B cell (primary cell): ENCODE measurements at regions not wholly inside any gene's neighbourhood (a gene's known extent, or its start where the extent isn't known, plus 50 kb on each side); places are given as distances from the start of the nearest gene placed in this dataset.

Source experiments
- ATAC-seq: fragments of 200-7000 bp; cut with Tn5 transposase; one replicate; pipeline ENCODE4 v1.10.0; 2021; ENCODE audit warnings: low read depth, mild to moderate bottlenecking, moderate number of reproducible peaks, moderate library complexity
- CTCF ChIA-PET: fragments of 350-600 bp; sonication (Branson Sonifier 250); formaldehyde crosslinking; loops from one replicate; lab custom pipeline; 2021; ENCODE audit warnings: antibody characterized with exemption, inconsistent platforms; lab: Charles Lee
- POLR2A ChIA-PET: fragments of 350-600 bp; sonication (Branson Sonifier 250); formaldehyde crosslinking; loops from one replicate; lab custom pipeline; 2021; ENCODE audit warnings: antibody characterized with exemption; lab: Charles Lee
- DNase-seq: peaks from one replicate; pipeline ENCODE4 v3.0.0; 2013
- H2AFZ ChIP-seq: 2 replicates; pipeline ENCODE4 v1.6.1; 2012; ENCODE audit warnings: mild to moderate bottlenecking, low read depth, low read length; ENCODE audit not compliant: insufficient read depth, poor library complexity, severe bottlenecking
- H3K27ac ChIP-seq, 2 donors: 1 replicate in 1 of 2; 2 replicates in 1 of 2; pipeline ENCODE4 v1.5.1; 2012 to 2013; ENCODE audit warnings: low read length in 2 of 2, mild to moderate bottlenecking in 2 of 2, moderate library complexity in 1 of 2
- H3K27me3 ChIP-seq, 4 experiments: fragments of 200-600 bp in 1 of 4; sonication (generic) in 1 of 4; replicated peaks in 1 of 4; 1 replicate in 2 of 4; 2 replicates in 2 of 4; pipeline versions ENCODE4 v1.6.1 to v1.7.0; 2013 to 2016; ENCODE audit warnings: low read length in 3 of 4, mild to moderate bottlenecking in 2 of 4, mixed read lengths in 1 of 4, moderate library complexity in 1 of 4; ENCODE audit not compliant: insufficient read depth in 4 of 4, control insufficient read depth in 3 of 4; ENCODE audit errors: control extremely low read depth in 1 of 4
- H3K36me3 ChIP-seq, 2 experiments: replicated peaks in 1 of 2; 1 replicate in 1 of 2; 2 replicates in 1 of 2; pipeline versions ENCODE4 v1.6.1 to v1.7.1; 2013; ENCODE audit warnings: low read length in 1 of 2; ENCODE audit not compliant: insufficient read depth in 2 of 2, control insufficient read depth in 1 of 2; ENCODE audit errors: control extremely low read depth in 1 of 2, extremely low read depth in 1 of 2
- H3K4me1 ChIP-seq, 2 donors: fragments of 200-600 bp in 1 of 2; sonication (generic) in 1 of 2; 1 replicate in 1 of 2; 2 replicates in 1 of 2; pipeline versions ENCODE4 v1.5.1 to v1.6.1; 2013 to 2017; ENCODE audit warnings: low read length in 2 of 2; ENCODE audit not compliant: control insufficient read depth in 2 of 2, insufficient read depth in 2 of 2
- H3K4me2 ChIP-seq: replicated peaks from 2 replicates; pipeline ENCODE3; 2012; ENCODE audit warnings: mild to moderate bottlenecking, low read depth, low read length; ENCODE audit not compliant: poor library complexity, severe bottlenecking
- H3K4me3 ChIP-seq, 5 experiments: fragments of 200-600 bp in 1 of 5; sonication (generic) in 1 of 5; 1 replicate in 3 of 5; 2 replicates in 2 of 5; pipeline versions ENCODE4 v1.5.1 to v1.7.0; 2011 to 2016; ENCODE audit warnings: low read length in 4 of 5, mild to moderate bottlenecking in 4 of 5, low read depth in 2 of 5, control low read depth in 1 of 5, moderate library complexity in 1 of 5; ENCODE audit not compliant: insufficient read depth in 1 of 5; ENCODE audit errors: control extremely low read depth in 1 of 5, extremely low read depth in 1 of 5
- H3K79me2 ChIP-seq: fragments of 200-600 bp; sonication (generic); one replicate; pipeline ENCODE4 v1.6.0; 2016; ENCODE audit warnings: low read length; ENCODE audit not compliant: control insufficient read depth, insufficient read depth
- H3K9ac ChIP-seq: fragments of 200-600 bp; sonication (generic); 2 replicates; pipeline ENCODE4 v1.6.1; 2017; ENCODE audit warnings: mild to moderate bottlenecking, low read length, moderate library complexity
- H3K9me3 ChIP-seq, 3 donors: one replicate each; pipeline versions ENCODE4 v1.6.1 to v1.7.1; 2013; ENCODE audit warnings: low read length in 2 of 3; ENCODE audit not compliant: control insufficient read depth in 2 of 3, insufficient read depth in 1 of 3; ENCODE audit errors: control extremely low read depth in 1 of 3
- H4K20me1 ChIP-seq: 2 replicates; pipeline ENCODE4 v1.6.0; 2012; ENCODE audit warnings: mild to moderate bottlenecking, low read length; ENCODE audit not compliant: insufficient read depth, control insufficient read depth, poor library complexity, severe bottlenecking
- H3K27ac Mint-ChIP-seq: one replicate; pipeline ENCODE4 v1.8.0; 2021; ENCODE audit warnings: mixed read lengths
- H3K27me3 Mint-ChIP-seq: one replicate; pipeline ENCODE4 v1.8.0; 2021; ENCODE audit warnings: mixed read lengths
- H3K4me1 Mint-ChIP-seq: one replicate; pipeline ENCODE4 v1.8.0; 2021; ENCODE audit warnings: mixed read lengths
- H3K4me3 Mint-ChIP-seq: one replicate; pipeline ENCODE4 v1.8.0; 2021; ENCODE audit warnings: mixed read lengths
- H3K9me3 Mint-ChIP-seq: one replicate; pipeline ENCODE4 v1.8.0; 2022; ENCODE audit warnings: mixed read lengths; ENCODE audit not compliant: insufficient read depth
- EZH2 ChIP-seq: IDR thresholded peaks from 2 replicates; pipeline ENCODE4 v1.6.1; 2012; ENCODE audit warnings: borderline replicate concordance, low read depth, mild to moderate bottlenecking, moderate library complexity, low read length; ENCODE audit not compliant: insufficient read depth, poor library complexity, severe bottlenecking
- WGBS: methylation state at CpG from one replicate; pipeline ENCODE4 v1.1.5; 2013; ENCODE audit warnings: missing lambda C conversion rate; ENCODE audit not compliant: insufficient coverage; 5-methylcytosine and 5-hydroxymethylcytosine counted together
- intact Hi-C: fragments of 100-400 bp; cut with micrococcal nuclease; formaldehyde crosslinking; loops from one replicate; pipeline ENCODE4 v1.10.0; 2022
- TF ChIP-seq, protein P1 (sequence below): fragments of 200-600 bp; IDR thresholded peaks from one replicate; pipeline ENCODE4 v1.8.0; 2022; ENCODE audit warnings: antibody characterized with exemption, mild to moderate bottlenecking

DNA sequence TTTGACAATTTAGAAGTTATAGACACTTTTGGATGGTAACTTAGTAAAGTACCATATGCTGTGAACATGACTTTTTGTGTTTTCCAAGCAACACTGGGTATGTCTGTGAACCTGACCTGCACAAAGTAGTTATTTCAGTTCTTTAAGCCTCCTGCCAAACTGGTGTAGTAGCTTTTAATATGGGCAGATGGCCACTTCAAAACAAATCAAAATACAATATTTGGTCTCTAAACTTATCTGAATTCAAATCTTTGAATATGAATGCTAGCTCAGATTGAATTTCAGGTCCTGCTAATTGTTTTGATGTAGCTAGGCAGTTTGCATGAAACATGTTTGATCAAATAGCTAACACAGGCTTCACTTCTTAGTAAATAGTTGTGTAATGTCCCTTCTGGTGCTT, 1176.7 kb upstream of the CDH9 start:
- Histone ChIP-seq H3K4me2 (no peak overlapping the region), H3K27ac (no peak overlapping the region), H3K9me3 (peaks cover 0 to 9% (median 0%) of the 10 kb centered on the region in 3 donors), H3K9ac (no peak overlapping the region), H2AFZ (no peak overlapping the region), H3K36me3 (no peaks in the 10 kb centered on the region), H3K79me2 (no peaks in the 10 kb centered on the region), H3K4me3 (no peak overlapping the region), H3K27me3 (no peaks in the 10 kb centered on the region), H3K4me1 (no peaks in the 10 kb centered on the region), H4K20me1 (no peaks in the 10 kb centered on the region)
- CTCF ChIA-PET = no interaction called here
- H3K4me3 Mint-ChIP-seq = no peak overlapping the region
- peaks cover 5% of the 10 kb centered on the region for H3K9me3 Mint-ChIP-seq
- TF ChIP-seq EZH2 = no peak
- TF ChIP-seq, protein P1, sequence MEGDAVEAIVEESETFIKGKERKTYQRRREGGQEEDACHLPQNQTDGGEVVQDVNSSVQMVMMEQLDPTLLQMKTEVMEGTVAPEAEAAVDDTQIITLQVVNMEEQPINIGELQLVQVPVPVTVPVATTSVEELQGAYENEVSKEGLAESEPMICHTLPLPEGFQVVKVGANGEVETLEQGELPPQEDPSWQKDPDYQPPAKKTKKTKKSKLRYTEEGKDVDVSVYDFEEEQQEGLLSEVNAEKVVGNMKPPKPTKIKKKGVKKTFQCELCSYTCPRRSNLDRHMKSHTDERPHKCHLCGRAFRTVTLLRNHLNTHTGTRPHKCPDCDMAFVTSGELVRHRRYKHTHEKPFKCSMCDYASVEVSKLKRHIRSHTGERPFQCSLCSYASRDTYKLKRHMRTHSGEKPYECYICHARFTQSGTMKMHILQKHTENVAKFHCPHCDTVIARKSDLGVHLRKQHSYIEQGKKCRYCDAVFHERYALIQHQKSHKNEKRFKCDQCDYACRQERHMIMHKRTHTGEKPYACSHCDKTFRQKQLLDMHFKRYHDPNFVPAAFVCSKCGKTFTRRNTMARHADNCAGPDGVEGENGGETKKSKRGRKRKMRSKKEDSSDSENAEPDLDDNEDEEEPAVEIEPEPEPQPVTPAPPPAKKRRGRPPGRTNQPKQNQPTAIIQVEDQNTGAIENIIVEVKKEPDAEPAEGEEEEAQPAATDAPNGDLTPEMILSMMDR = no peak
- intact Hi-C loops = no loop called here
- POLR2A ChIA-PET = no interaction called here
- H3K27ac Mint-ChIP-seq = no peak overlapping the region
- H3K4me1 Mint-ChIP-seq = no peaks in the 10 kb centered on the region
- ATAC-seq (no peak), DNase-seq (no peak)
- H3K27me3 Mint-ChIP-seq = no peaks in the 10 kb centered on the region

DNA sequence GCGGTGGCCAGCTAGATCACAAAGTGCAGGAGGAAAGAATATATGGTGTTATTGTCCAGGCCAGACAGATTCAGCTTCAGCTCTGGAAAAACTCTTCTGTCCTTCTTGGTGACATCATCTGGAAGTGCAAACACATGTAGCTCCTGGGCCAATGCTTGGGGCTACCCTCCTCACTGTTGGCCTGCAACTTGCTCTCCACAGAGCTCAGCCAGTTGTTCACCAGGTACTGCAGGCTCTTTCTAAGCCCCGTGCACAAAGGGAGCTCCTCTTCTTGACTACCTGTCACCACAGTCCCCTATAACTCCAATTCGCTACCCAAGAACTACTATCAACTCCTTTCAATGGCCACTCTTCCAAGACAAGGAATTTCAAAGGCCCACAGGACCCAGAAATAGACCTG, 1175.9 kb upstream of the CDH9 start:
- ChIA-PET POLR2A (no interaction called here), CTCF (no interaction called here)
- no peak overlapping the region for H3K9ac ChIP-seq
- 82% methylated on average over 2 of the region's 3 CpGs for WGBS
- H3K4me1 ChIP-seq = no peaks in the 10 kb centered on the region
- no peak overlapping the region for H2AFZ ChIP-seq
- intact Hi-C loops = no loop called here
- H3K9me3 ChIP-seq = peaks cover 0 to 9% (median 0%) of the 10 kb centered on the region in 3 donors
- no peak overlapping the region for H3K4me2 ChIP-seq
- Mint-ChIP-seq H3K27me3 (no peaks in the 10 kb centered on the region), H3K27ac (no peak overlapping the region), H3K9me3 (peaks cover 5% of the 10 kb centered on the region), H3K4me1 (no peaks in the 10 kb centered on the region), H3K4me3 (no peak overlapping the region)
- DNase-seq = no peak
- no peaks in the 10 kb centered on the region for H3K79me2 ChIP-seq
- ATAC-seq = no peak
- no peaks in the 10 kb centered on the region for H3K27me3 ChIP-seq
- H3K4me3 ChIP-seq = no peak overlapping the region
- H3K36me3 ChIP-seq = no peaks in the 10 kb centered on the region
- H4K20me1 ChIP-seq = no peaks in the 10 kb centered on the region
- H3K27ac ChIP-seq = no peak overlapping the region
- TF ChIP-seq EZH2 = no peak
- TF ChIP-seq, protein P1 = no peak
